ENCODE measurements at regions not wholly inside any gene's neighbourhood (a gene's known extent, or its start where the extent isn't known, plus 50 kb on each side); places are given as distances from the start of the nearest gene placed in this dataset.

GRCh38 chr4:95701500-95702170, 138.3 kb upstream of the PDHA2 start:
- DNase-seq: no peak
- Histone ChIP-seq H3K4me2 (ENCODE audit: low read depth, low read length, poor library complexity, severe bottlenecking) (no peak overlapping the region), H3K4me1 (ENCODE audit: low read length) (no peaks in the 10 kb centered on the region), H3K27me3 (ENCODE audit: low read length) (no peaks in the 10 kb centered on the region), H3K9ac (ENCODE audit: low read length) (no peak overlapping the region), H2AFZ (ENCODE audit: low read length) (no peak overlapping the region), H3K36me3 (ENCODE audit: insufficient read depth, low read length) (no peaks in the 10 kb centered on the region), H3K4me3 (ENCODE audit: low read length) (no peak overlapping the region), H4K20me1 (ENCODE audit: insufficient read depth, low read depth, low read length) (no peaks in the 10 kb centered on the region), H3K9me3 (ENCODE audit: low read length) (peaks cover 28% of the 10 kb centered on the region), H3K27ac (ENCODE audit: low read length) (no peak overlapping the region), H3K9me2 (replicated peaks; ENCODE audit: insufficient read depth, low read length) (no peaks in the 10 kb centered on the region), H3K79me2 (ENCODE audit: low read length) (no peaks in the 10 kb centered on the region)

- Histone ChIP-seq H3K27me3 (ENCODE audit: low read length) (no peaks in the 10 kb centered on the region), H3K27ac (ENCODE audit: low read length) (no peak overlapping the region), H3K4me2 (ENCODE audit: low read depth, low read length, poor library complexity, severe bottlenecking) (no peak overlapping the region), H2AFZ (ENCODE audit: low read length) (no peak overlapping the region), H3K4me1 (ENCODE audit: low read length) (no peaks in the 10 kb centered on the region), H4K20me1 (ENCODE audit: insufficient read depth, low read depth, low read length) (no peaks in the 10 kb centered on the region), H3K4me3 (ENCODE audit: low read length) (no peak overlapping the region), H3K36me3 (ENCODE audit: insufficient read depth, low read length) (no peaks in the 10 kb centered on the region), H3K9me3 (ENCODE audit: low read length) (peaks cover 33% of the 10 kb centered on the region; the same call in 1 of the 2 replicates), H3K9me2 (replicated peaks; ENCODE audit: insufficient read depth, low read length) (no peaks in the 10 kb centered on the region), H3K79me2 (ENCODE audit: low read length) (no peaks in the 10 kb centered on the region), H3K9ac (ENCODE audit: low read length) (no peak overlapping the region)
- DNase-seq: no peak
Measured at GRCh38 chr4:95694411-95694810, 145.5 kb upstream of the PDHA2 start.

DNA sequence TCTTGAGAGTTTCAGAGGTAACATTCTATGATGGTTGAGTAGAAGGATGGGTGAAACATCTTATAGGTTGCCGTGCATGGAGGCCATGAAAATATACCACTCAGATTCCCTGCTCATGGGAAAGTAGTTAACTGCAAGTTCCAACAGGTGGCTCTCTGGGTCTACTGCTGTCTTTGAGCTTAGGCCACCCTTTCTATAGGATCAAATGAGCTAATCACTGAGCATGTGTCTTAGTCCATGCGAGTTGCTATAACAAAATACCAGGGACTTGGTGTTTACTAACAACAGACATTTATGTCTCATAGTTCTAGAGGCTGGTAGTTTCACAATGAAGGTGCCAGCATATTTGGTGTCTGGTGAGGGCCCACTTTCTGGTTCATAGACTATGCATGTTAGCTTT, 144.8 kb upstream of the UNC5C start:
- peak; percentile 43 for DNase-seq
- Histone ChIP-seq H3K9me3 (ENCODE audit: low read length) (peaks cover 26% of the 10 kb centered on the region; the same call in 1 of the 2 replicates), H3K27me3 (ENCODE audit: low read length) (no peaks in the 10 kb centered on the region), H3K36me3 (ENCODE audit: insufficient read depth, low read length) (no peaks in the 10 kb centered on the region), H3K79me2 (ENCODE audit: low read length) (no peaks in the 10 kb centered on the region), H3K27ac (ENCODE audit: low read length) (no peak overlapping the region), H3K4me2 (ENCODE audit: low read depth, low read length, poor library complexity, severe bottlenecking) (no peak overlapping the region), H3K4me1 (ENCODE audit: low read length) (no peaks in the 10 kb centered on the region), H4K20me1 (ENCODE audit: insufficient read depth, low read depth, low read length) (no peaks in the 10 kb centered on the region), H3K9me2 (replicated peaks; ENCODE audit: insufficient read depth, low read length) (no peaks in the 10 kb centered on the region), H2AFZ (ENCODE audit: low read length) (no peak overlapping the region), H3K9ac (ENCODE audit: low read length) (no peak overlapping the region), H3K4me3 (ENCODE audit: low read length) (no peak overlapping the region)

- Histone ChIP-seq H3K4me1 (ENCODE audit: low read length) (no peaks in the 10 kb centered on the region), H3K27ac (ENCODE audit: low read length) (no peak overlapping the region), H3K9me3 (ENCODE audit: low read length) (peaks cover 11% of the 10 kb centered on the region), H3K4me3 (ENCODE audit: low read length) (no peak overlapping the region), H4K20me1 (ENCODE audit: insufficient read depth, low read depth, low read length) (no peaks in the 10 kb centered on the region), H3K79me2 (ENCODE audit: low read length) (no peaks in the 10 kb centered on the region), H3K27me3 (ENCODE audit: low read length) (no peaks in the 10 kb centered on the region), H3K9ac (ENCODE audit: low read length) (no peak overlapping the region), H3K36me3 (ENCODE audit: insufficient read depth, low read length) (no peaks in the 10 kb centered on the region), H2AFZ (ENCODE audit: low read length) (no peak overlapping the region), H3K9me2 (replicated peaks; ENCODE audit: insufficient read depth, low read length) (no peaks in the 10 kb centered on the region), H3K4me2 (ENCODE audit: low read depth, low read length, poor library complexity, severe bottlenecking) (no peak overlapping the region)
- no peak for DNase-seq
Measured at GRCh38 chr4:95676190-95676589, 127.4 kb upstream of the UNC5C start.

DNA sequence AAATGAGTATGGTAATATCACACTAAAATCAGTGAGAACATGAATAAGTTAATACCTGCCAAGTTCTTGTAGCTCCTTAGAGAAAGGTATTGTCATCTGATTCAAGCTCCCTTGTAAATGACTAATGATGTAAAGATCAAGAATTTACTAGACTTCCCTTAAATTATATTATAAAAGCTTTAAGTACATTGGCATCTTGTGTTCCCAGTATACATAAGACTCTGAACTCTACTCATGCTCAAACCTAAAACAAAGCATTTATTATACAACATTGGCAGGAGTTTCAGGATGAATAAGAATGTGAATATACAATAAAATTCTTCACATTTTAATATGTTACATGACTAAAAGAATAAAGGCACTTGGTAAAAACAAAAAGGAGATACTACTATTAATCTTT, 126.8 kb upstream of the UNC5C start:
- Histone ChIP-seq H3K79me2 (ENCODE audit: low read length) (no peaks in the 10 kb centered on the region), H3K36me3 (ENCODE audit: insufficient read depth, low read length) (no peaks in the 10 kb centered on the region), H3K9me3 (ENCODE audit: low read length) (peaks cover 9% of the 10 kb centered on the region), H3K4me2 (ENCODE audit: low read depth, low read length, poor library complexity, severe bottlenecking) (no peak overlapping the region), H3K27me3 (ENCODE audit: low read length) (no peaks in the 10 kb centered on the region), H3K9ac (ENCODE audit: low read length) (no peak overlapping the region), H3K27ac (ENCODE audit: low read length) (no peak overlapping the region), H3K4me1 (ENCODE audit: low read length) (no peaks in the 10 kb centered on the region), H4K20me1 (ENCODE audit: insufficient read depth, low read depth, low read length) (no peaks in the 10 kb centered on the region), H3K9me2 (replicated peaks; ENCODE audit: insufficient read depth, low read length) (no peaks in the 10 kb centered on the region), H2AFZ (ENCODE audit: low read length) (no peak overlapping the region), H3K4me3 (ENCODE audit: low read length) (no peak overlapping the region)
- no peak for DNase-seq

GRCh38 chr4:95674521-95674981, 125.8 kb upstream of the UNC5C start:
- no peaks in the 10 kb centered on the region for H3K36me3 ChIP-seq (ENCODE audit: insufficient read depth, low read length)
- H3K27me3 ChIP-seq (ENCODE audit: low read length): no peaks in the 10 kb centered on the region
- no peaks in the 10 kb centered on the region for H3K4me1 ChIP-seq (ENCODE audit: low read length)
- no peaks in the 10 kb centered on the region for H3K9me2 ChIP-seq (replicated peaks; ENCODE audit: insufficient read depth, low read length)
- DNase-seq: no peak
- no peaks in the 10 kb centered on the region for H3K79me2 ChIP-seq (ENCODE audit: low read length)
- H3K4me3 ChIP-seq (ENCODE audit: low read length): no peak overlapping the region
- no peak overlapping the region for H3K9ac ChIP-seq (ENCODE audit: low read length)
- peaks cover 6% of the 10 kb centered on the region for H3K9me3 ChIP-seq (ENCODE audit: low read length)
- H3K27ac ChIP-seq (ENCODE audit: low read length): no peak overlapping the region
- no peaks in the 10 kb centered on the region for H4K20me1 ChIP-seq (ENCODE audit: insufficient read depth, low read depth, low read length)
- no peak overlapping the region for H3K4me2 ChIP-seq (ENCODE audit: low read depth, low read length, poor library complexity, severe bottlenecking)
- H2AFZ ChIP-seq (ENCODE audit: low read length): no peak overlapping the region

DNA sequence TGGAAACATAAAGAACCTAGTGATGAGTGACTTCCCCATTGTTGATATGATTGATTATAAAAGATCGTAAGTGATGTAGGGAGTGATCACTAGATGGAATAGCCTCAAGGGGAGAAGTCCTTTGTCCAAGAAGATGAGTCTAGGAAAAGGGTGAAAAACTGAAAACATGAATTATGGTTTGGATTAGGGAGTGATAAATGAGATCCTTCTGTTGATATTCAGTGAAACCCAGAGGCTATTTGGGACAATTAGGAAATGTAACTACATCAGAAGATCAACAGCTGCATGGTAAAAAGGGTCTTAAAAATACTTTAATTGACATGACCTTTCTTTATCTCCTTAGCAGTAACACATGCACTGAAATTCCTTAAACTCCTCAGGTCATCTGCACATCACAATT, 124.0 kb upstream of the UNC5C start:
- Histone ChIP-seq H3K4me2 (ENCODE audit: low read depth, low read length, poor library complexity, severe bottlenecking) (no peak overlapping the region), H3K9ac (ENCODE audit: low read length) (no peak overlapping the region), H2AFZ (ENCODE audit: low read length) (no peak overlapping the region)

GRCh38 chr4:95660719-95661118, 111.9 kb upstream of the UNC5C start:
- no peaks in the 10 kb centered on the region for H3K79me2 ChIP-seq (ENCODE audit: low read length)
- no peaks in the 10 kb centered on the region for H4K20me1 ChIP-seq (ENCODE audit: insufficient read depth, low read depth, low read length)
- H3K4me1 ChIP-seq (ENCODE audit: low read length): no peaks in the 10 kb centered on the region
- no peaks in the 10 kb centered on the region for H3K27me3 ChIP-seq (ENCODE audit: low read length)
- H3K36me3 ChIP-seq (ENCODE audit: insufficient read depth, low read length): no peaks in the 10 kb centered on the region
- no peak overlapping the region for H3K4me3 ChIP-seq (ENCODE audit: low read length)
- H3K27ac ChIP-seq (ENCODE audit: low read length): no peak overlapping the region
- no peak overlapping the region for H3K9ac ChIP-seq (ENCODE audit: low read length)
- no peak overlapping the region for H2AFZ ChIP-seq (ENCODE audit: low read length)
- no peaks in the 10 kb centered on the region for H3K9me2 ChIP-seq (replicated peaks; ENCODE audit: insufficient read depth, low read length)
- DNase-seq: no peak
- H3K4me2 ChIP-seq (ENCODE audit: low read depth, low read length, poor library complexity, severe bottlenecking): no peak overlapping the region
- H3K9me3 ChIP-seq (ENCODE audit: low read length): peaks cover 16% of the 10 kb centered on the region

More for the DNA sequence above, 124.0 kb upstream of the UNC5C start:
- H3K4me1 ChIP-seq (ENCODE audit: low read length): no peaks in the 10 kb centered on the region
- no peaks in the 10 kb centered on the region for H4K20me1 ChIP-seq (ENCODE audit: insufficient read depth, low read depth, low read length)
- H3K9me2 ChIP-seq (replicated peaks; ENCODE audit: insufficient read depth, low read length): no peaks in the 10 kb centered on the region
- no peaks in the 10 kb centered on the region for H3K27me3 ChIP-seq (ENCODE audit: low read length)
- H3K36me3 ChIP-seq (ENCODE audit: insufficient read depth, low read length): no peaks in the 10 kb centered on the region
- H3K79me2 ChIP-seq (ENCODE audit: low read length): no peaks in the 10 kb centered on the region
- H3K9me3 ChIP-seq (ENCODE audit: low read length): peaks cover 6% of the 10 kb centered on the region
- no peak overlapping the region for H3K27ac ChIP-seq (ENCODE audit: low read length)
- H3K4me3 ChIP-seq (ENCODE audit: low read length): no peak overlapping the region
- no peak for DNase-seq

Measured in Karpas-422 (cell line).